ENCODE measurements at regions not wholly inside any gene's neighbourhood (a gene's known extent, or its start where the extent isn't known, plus 50 kb on each side); places are given as distances from the start of the nearest gene placed in this dataset.
A peak's percentile ranks its signal among the peaks of the same experiment; 100 is the strongest.

DNA sequence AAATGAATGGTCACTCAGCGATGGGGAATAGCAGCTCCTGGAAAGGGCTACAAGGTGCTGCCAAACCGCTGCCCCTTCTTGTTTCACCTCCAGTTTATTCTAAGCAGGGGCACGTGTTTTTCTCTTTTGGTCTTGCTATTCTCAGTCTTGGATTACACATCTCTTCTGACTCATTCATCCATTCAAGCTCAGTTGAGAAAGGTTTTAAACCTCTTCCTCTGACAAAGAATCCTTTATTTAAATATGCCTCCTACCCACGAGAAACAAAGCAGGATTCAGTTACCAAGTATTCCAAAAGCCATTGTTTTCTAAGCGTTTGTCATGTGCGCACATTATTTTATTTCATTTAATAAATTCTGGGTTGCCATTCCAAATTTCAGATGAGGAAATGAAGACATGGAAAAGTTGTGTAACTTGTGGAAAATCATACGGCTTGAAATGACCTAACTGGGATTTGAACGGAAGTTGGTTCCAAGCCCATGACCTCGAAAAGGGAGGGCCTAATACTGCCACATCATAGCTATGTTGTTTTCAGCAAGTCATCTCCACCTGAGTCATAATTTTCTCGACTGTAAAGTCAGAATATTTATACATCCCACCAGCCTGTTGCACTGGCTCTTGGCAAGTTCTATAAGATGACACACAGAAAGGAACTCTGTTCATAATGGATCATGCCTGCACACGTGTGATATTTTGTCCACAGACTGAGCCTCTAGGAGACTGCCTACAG is 292.0 kb upstream of the SLCO3A1 start:
- in situ Hi-C loops (cut with HindIII; ENCODE audit: low pct_unique_long_range_greater_than_20kb, low sequenced_read_pairs): no loop called here
- DNase-seq (ENCODE audit: low read depth, low spot score): peak; percentile 94

DNA sequence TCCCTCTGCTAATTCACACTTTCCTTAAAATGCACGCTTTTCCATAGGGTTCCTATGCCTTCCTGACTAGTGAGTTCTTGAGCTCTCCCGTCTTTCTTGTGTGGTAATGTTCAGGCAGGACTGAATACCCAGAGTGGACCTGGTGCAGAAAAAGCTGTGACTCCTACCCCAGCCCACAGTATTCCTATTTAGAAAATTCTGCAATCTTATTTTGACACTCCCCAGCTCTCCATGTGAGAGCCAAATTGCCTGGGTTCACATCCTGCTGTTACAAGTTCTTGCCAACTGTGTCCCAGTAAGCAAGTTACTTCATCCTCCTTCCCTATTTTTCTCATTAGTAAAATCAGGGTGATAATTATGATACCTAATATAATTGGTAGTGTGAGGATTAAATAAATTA is 290.8 kb upstream of the SLCO3A1 start:
- in situ Hi-C loops (cut with HindIII; ENCODE audit: low pct_unique_long_range_greater_than_20kb, low sequenced_read_pairs): no loop called here
- no peak for DNase-seq (ENCODE audit: low read depth, low spot score)

DNA sequence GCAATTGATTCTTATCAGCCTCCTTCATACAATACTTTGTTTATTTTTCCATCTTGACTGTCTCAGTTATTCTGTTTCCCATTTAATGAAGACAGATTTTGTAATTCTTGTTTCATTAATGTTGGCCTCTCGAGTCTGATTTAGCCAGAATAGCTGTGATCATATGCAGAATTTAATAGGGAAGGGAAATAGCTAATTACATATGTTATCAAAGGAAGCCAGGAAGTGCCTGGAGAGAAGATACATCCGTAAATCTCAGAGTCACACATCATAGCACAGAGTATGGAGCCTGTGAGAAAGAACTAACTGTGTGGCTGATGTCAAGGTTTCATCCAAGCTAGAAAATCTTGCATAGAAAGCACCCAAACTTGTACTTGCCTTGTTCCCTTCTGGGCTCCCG is 288.9 kb upstream of the SLCO3A1 start:
- in situ Hi-C loops (cut with HindIII; ENCODE audit: low pct_unique_long_range_greater_than_20kb, low sequenced_read_pairs): no loop called here
- no peak for DNase-seq (ENCODE audit: low read depth, low spot score)

DNA sequence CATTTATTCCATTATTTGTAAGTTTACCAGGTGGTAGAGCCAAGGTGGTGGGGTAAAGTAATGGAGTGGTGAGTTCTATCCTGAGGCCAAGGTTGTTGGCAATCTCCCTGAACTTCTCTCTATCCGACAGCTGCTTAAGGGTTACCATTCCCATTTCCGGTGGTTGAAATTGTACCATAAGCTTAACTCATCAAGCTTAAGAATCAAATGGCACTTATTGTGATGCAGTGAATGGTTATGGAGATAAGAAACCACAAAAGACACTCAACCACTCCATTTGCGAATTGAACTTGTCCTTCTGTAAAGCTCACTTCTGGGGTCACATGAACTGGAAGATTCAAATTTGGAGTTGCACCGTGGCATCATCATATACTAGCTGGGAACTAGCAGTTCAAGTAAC is 287.4 kb upstream of the SLCO3A1 start:
- no peak for DNase-seq (ENCODE audit: low read depth, low spot score)
- in situ Hi-C loops (cut with HindIII; ENCODE audit: low pct_unique_long_range_greater_than_20kb, low sequenced_read_pairs): no loop called here

DNA sequence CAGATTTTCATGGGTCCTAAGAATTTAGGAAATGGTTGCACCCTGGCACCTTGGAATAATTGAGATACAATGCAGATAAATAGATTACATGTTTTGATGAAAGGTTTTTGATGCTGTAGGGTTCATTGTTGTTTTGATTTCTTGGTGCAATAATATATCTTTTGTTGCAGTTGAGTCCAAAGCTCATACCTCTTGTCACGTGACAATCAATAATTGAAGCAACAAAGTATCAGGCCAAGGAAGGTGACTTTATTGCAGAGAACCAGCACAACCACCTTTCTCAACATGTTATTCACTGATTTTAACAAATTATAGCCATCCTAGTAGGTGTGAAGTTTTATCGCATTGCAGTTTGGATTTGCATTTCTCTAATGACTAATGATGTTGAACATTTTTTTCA is 285.5 kb upstream of the SLCO3A1 start:
- in situ Hi-C loops (cut with HindIII; ENCODE audit: low pct_unique_long_range_greater_than_20kb, low sequenced_read_pairs): no loop called here
- no peak for DNase-seq (ENCODE audit: low read depth, low spot score)

DNA sequence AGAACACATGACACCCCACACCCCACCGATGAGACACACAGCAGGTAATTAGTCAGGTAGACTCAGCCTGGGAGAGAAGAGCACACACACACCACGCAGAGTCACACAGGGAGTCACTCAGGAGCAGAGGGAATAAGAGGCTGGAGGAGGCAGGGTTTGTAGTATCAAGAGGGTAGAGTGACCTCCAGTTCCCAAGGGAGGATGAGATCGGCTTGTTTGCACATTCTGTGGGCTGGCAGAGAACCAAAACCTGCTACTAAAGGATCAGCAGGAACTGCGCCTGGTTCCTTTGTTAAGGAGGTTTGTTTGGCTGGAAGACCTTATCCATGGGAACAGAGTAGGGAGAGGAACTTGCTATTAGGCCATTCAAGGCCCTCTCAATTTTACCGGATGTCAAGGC is 281.4 kb upstream of the SLCO3A1 start:
- DNase-seq (ENCODE audit: low read depth, low spot score): peak; percentile 51
- in situ Hi-C loops (cut with HindIII; ENCODE audit: low pct_unique_long_range_greater_than_20kb, low sequenced_read_pairs): no loop called here

DNA sequence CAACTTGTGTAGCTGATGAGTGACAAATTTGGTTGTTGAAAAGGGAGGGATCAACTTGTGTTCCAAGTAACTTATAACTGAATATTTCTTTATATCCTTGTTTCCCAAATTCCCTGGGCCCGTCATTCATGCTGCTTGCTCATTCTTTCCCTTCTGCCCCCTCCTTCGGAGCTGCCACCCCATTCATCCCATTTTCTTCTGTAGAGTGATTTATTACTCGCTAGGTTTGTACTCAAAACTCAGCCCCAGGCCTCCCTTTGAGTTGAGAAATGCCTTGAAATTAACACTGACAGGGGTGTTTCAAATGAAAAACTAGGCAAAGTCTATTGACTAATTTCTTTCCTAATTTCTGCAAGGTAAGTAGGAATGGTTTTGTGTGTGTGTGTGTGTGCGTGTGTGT is 277.4 kb upstream of the SLCO3A1 start:
- in situ Hi-C loops (cut with HindIII; ENCODE audit: low pct_unique_long_range_greater_than_20kb, low sequenced_read_pairs): no loop called here

DNA sequence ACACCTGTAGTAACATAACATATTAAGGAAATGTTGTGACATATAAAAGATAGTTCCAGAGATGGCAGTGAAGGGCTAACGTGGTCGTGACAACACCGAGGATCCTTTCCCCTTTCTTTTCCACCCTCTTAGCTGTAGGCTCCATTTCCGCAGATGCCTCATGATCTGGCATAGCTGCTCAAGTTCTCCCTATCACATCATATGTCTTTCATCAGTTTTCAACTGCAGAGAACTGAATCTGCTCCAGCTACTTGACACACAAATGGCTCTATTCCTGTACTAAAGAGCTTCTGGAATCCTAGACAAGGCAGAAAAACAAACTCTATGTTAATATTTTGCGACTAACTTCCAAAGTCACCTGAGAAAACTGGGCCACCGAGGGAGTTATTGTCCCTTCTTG is 275.0 kb upstream of the SLCO3A1 start:
- in situ Hi-C loops (cut with HindIII; ENCODE audit: low pct_unique_long_range_greater_than_20kb, low sequenced_read_pairs): no loop called here

More for the DNA sequence above, 277.4 kb upstream of the SLCO3A1 start:
- no peak for DNase-seq (ENCODE audit: low read depth, low spot score)

DNA sequence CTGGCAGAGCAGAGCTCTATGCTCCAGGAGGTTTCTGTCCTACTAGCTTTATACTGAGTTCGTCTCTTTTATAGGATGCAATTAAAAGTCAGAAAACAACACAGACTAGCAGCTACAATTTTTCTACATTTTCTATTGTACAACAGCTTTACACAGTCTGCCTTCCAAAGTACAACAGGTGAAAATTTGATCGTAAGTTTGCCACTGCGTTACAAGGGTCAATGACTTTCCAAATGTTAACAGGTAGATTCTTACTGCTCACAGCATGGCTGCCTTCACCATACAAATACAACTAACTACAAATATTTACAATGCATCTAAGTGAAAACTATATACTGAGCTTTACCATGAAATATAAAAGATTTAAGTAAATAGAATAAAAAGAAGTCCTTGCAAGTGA is 268.6 kb upstream of the SLCO3A1 start:
- DNase-seq (ENCODE audit: low read depth, low spot score): no peak
- in situ Hi-C loops (cut with HindIII; ENCODE audit: low pct_unique_long_range_greater_than_20kb, low sequenced_read_pairs): no loop called here

More for the DNA sequence above, 275.0 kb upstream of the SLCO3A1 start:
- DNase-seq (ENCODE audit: low read depth, low spot score): no peak

DNA sequence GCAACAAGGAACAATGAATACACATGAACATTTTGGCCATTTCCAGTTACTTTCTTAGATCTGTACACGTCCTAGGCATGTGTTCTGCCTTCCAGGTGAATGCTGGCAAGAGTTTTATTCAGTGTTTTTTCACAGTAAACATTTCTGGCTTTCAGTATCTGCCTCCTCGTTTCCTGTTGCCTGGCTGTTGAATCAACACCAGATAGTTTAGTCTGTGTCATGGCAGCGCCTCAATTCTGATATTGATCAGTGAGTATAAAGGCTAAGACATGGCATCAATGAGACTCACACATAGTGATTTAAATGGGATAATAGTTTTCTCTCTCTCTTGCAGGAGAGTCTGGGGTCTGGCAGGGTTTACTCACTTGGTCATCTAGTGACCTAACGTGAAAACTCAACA is 266.9 kb upstream of the SLCO3A1 start:
- DNase-seq (ENCODE audit: low read depth, low spot score): no peak
- in situ Hi-C loops (cut with HindIII; ENCODE audit: low pct_unique_long_range_greater_than_20kb, low sequenced_read_pairs): no loop called here

DNA sequence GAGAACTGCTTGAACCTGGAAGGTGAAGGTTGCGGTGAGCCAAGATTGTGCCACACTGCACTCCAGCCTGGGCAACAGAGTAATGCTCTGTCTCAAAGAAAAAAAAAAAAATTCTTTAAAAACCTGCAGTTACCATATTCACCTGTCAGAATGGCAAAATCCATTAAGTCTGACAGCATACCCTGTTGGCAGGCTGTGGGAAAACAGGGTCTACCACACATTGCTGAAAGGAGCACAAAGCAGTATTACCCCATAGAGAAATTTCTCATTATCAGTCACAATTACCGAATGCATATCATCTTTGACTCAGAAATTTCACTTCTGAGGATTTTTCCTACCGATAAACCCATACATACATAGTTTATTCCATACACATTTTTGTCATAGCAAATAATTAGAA is 264.1 kb upstream of the SLCO3A1 start:
- in situ Hi-C loops (cut with HindIII; ENCODE audit: low pct_unique_long_range_greater_than_20kb, low sequenced_read_pairs): no loop called here
- peak; percentile 25 for DNase-seq (ENCODE audit: low read depth, low spot score)

DNA sequence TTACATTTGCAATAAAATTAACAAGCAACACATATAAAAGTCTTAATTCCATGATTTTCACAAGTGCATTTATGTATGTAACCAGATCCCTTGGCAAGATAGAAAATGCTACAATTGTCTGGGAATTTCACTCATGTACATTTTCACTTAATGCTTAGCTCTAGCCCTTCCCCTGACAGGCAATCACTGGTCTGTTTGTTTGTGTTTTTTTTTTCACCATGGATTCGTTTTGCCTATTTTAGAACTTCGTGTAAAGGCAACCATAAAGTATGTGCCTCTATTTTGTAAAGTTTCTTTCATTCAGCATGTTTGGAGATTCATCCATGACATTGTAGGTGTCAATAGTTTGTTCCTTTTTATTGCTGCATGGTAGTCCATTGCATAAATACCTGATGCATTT is 260.9 kb upstream of the SLCO3A1 start:
- in situ Hi-C loops (cut with HindIII; ENCODE audit: low pct_unique_long_range_greater_than_20kb, low sequenced_read_pairs): no loop called here
- no peak for DNase-seq (ENCODE audit: low read depth, low spot score)

DNA sequence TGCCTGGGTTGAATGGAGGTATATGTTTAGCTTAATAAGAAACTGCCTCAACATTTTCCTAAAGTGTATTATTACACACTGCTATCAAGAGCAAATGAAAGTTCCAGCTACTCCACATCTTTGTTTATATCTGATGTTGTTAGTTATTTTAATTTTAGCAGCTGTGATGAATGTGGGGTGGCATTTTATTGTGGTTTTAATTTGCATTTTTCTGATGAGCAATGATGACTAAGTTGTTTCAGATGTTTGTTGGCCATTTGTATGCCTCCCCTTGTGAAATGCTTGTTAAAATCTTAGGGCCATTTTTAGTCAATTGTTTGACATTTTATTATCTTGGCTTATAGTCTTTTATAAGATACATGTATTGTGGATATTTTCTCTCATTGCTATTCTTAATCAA is 260.4 kb upstream of the SLCO3A1 start:
- in situ Hi-C loops (cut with HindIII; ENCODE audit: low pct_unique_long_range_greater_than_20kb, low sequenced_read_pairs): no loop called here
- peak; percentile 8 for DNase-seq (ENCODE audit: low read depth, low spot score)

DNA sequence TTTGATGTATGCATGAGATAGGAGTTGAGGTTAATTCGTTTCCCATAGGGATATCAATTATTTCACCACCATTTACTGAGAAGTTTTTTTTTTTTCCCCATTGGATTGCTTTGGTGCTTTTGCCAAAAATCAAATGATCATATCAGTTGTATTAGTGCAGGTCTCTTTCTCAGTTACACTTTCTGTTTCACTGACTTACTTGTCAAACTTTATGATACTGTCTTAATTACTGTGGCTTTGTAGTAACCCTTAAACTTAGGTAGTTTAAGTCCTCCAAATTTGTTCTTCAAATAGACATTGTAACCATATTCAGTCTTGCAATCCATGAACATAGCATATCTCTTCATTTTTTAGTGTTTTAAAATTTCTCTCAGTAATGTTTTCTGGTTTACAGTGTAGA is 259.9 kb upstream of the SLCO3A1 start:
- in situ Hi-C loops (cut with HindIII; ENCODE audit: low pct_unique_long_range_greater_than_20kb, low sequenced_read_pairs): no loop called here
- no peak for DNase-seq (ENCODE audit: low read depth, low spot score)

DNA sequence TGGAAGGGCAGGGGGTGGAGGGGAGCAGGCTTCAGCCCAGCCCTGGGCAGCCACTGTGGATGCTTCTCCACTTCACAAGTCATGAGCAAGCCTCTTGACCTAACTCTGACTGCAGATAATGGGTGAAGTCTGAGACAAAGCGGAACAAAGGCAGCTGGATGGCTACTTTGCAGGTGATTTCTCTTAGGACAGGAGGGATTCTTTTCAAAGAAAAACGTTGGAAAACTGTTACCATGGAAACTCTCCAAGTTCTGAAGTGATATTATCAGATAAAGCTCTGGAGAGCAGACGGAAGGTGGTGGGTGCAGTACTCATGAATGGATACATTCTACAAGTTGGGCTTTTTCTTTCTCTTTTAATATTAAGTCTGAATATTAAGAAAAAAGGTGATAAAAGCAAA is 254.2 kb upstream of the SLCO3A1 start:
- DNase-seq (ENCODE audit: low read depth, low spot score): no peak

DNA sequence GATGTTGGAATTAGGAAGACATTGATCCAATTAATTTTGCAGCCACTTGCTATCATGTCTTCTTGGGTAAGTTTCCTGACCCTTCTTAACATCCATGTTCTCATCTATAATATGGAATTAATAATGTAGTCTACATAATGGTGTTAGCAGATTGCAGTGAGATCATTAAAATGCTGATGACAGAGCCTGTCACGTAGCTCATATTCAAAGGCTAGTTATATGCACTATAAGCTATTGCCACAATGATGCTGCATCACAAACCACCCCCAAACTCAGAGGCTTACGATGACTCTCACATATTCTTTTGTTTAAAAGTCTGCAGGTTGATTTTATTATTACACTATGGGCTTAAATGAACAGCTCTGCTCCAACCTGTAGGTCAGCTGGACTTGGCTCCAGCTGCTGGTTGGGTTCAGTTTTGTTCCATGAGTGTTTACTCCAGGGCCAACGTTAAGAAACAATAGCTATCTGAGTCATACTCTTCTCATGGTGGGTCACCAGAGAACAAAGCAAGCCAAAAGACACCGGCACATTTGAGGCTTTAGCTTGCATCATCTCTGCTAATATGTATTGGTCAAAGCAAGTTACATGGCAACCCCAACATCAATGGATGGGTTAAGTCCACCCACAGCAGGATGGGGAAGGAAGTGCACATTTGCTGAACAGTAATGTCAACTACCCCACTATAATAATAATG is 250.0 kb upstream of the SLCO3A1 start:
- in situ Hi-C loops (cut with HindIII; ENCODE audit: low pct_unique_long_range_greater_than_20kb, low sequenced_read_pairs): no loop called here

More for the DNA sequence above, 254.2 kb upstream of the SLCO3A1 start:
- in situ Hi-C loops (cut with HindIII; ENCODE audit: low pct_unique_long_range_greater_than_20kb, low sequenced_read_pairs): no loop called here

DNA sequence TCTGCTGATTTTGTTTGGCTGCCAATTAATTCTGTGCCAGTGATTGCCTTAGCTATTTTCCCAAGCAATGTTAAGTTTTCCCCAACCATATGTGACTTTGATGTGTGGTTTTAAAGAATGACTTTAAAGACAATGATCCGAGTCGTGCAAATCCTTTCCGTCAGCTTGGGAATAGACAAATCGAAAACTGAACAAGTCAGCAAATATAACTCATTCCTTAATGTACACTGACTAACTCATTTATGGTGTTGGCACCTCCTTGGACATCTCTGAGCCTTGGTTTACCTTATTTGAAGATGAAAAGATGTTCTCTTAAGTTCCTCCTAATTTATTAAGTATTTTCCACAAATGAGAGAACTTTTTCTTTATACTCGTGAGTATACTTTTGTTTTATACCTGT is 249.4 kb upstream of the SLCO3A1 start:
- DNase-seq (ENCODE audit: low read depth, low spot score): no peak
- in situ Hi-C loops (cut with HindIII; ENCODE audit: low pct_unique_long_range_greater_than_20kb, low sequenced_read_pairs): no loop called here

More for the DNA sequence above, 250.0 kb upstream of the SLCO3A1 start:
- no peak for DNase-seq (ENCODE audit: low read depth, low spot score)

DNA sequence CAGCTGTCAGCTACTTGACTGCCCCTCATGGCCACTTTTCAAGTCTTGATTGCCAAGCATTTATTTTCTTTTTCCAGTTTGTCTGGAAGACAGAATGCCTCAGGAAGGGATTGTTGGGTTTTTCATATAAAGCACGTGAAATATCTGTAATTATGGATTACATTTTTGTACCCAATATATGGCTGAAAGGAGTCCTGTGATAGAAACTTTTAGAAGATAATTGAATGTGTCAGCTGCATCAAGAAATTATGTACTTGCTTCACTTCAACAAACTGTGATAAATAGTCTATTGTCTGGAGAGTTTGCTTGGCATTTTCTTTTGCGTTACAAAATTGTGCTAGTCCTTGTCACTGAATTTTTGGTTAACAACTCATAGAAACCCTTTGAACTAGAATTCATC is 247.9 kb upstream of the SLCO3A1 start:
- in situ Hi-C loops (cut with HindIII; ENCODE audit: low pct_unique_long_range_greater_than_20kb, low sequenced_read_pairs): no loop called here
- peak; percentile 69 for DNase-seq (ENCODE audit: low read depth, low spot score)

DNA sequence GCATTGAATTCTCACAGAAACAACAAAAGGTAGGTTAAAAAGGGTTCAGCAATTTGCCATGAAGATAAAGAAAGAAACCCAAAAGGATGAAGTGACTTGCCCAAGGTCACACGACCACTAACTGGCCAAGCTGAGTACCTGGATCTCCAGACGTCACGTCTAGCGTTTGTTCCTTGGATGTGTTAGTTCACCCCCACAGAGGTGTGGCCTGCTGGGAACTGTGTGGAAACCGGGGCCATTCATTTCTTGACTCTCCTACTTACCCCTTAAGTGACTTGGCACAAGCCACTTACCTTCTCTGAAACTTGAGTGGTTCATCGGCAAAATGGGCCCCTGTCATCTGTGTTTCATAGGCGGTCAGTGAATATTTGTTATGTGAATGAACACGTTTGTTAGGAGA is 244.3 kb upstream of the SLCO3A1 start:
- in situ Hi-C loops (cut with HindIII; ENCODE audit: low pct_unique_long_range_greater_than_20kb, low sequenced_read_pairs): no loop called here
- DNase-seq (ENCODE audit: low read depth, low spot score): no peak
